ENCODE measurements at regions not wholly inside any gene's neighbourhood (a gene's known extent, or its start where the extent isn't known, plus 50 kb on each side); places are given as distances from the start of the nearest gene placed in this dataset.

DNA sequence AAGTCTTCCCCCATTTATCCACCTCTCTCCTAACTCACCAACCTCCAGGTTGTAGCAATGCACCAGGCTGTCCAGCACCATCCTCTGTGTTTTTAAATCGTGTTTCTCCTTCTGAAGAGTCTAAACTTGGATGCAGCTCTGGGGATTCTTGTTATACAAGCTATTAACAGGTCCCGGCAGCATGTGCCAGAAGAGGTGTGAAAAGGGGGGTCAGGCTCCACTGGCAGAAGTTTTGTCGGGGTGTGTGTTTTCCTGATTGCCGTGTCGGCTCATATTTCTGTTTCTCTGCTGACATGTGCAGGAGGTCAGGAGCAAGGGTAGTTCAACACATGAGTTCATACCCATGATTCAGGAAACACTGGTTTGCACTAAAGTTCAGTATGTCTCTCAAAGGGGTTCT lies 658.6 kb upstream of the CAMK1G start:
- no peak for DNase-seq

DNA sequence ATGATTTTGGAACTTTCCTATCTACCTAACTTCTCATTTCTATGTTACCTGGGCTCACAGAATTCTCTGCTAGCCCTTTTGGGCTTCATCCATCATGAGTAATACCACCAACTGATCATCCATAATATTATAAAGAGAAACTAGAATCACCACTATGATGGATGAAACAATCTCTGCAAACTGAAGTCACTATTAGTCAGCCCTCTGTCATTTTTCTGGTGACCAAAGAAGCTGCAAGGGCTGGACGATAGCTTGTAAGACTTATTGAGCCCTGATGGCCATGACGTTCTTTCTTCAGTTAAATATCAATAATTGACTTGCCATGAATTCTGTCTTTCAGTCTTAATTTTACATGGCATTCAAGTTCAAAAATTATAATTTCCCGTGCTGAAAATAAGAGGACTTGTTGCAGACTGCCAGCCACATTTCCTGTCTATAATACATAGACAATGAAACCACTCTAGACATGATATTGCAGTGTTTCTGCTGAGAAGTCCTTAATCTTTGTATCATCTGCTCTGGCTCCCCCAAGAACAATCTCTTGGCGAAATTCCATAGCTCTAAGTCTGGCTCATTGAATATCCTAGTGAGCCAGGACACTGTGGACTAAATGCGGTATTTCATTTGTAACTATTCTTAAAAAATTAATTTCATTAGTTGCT lies 655.0 kb upstream of the CAMK1G start:
- no peak for DNase-seq

DNA sequence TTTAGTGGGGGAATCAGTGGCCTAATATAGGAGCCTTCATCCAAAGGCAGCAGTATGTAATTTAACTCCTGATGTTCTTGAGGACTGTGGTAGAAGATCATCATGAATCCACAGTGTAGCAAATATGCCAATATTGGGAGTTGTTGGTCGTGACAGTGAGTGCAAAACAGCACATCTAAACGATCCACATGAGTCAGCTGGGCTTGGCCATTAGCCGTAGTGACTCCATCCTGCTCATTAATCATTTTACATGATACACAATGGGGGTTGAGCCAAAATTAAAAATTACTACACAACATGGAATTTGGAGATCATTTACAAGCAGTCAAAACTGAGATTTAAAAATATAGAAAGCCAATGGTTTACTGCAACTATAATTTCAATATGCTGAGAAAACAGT lies 653.9 kb upstream of the CAMK1G start:
- DNase-seq: no peak

DNA sequence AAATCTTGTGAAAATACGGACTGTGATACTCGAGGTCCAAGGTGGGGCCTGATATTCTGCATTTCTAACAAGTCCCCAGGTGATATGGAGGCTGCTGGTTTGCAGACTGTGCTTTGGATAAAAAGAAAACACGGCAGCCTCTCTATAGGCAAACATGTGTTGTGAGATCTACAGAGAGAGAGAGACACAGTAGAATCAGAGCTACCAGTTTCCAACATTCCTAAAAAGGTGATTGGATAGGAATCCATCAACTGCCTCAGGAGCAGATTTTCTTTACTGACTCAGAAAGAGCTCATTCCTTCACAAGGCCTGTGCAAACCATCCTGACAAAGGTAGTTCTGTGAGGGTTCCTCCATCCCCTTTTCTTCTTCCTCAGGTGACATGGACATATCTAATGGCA lies 651.6 kb upstream of the CAMK1G start:
- DNase-seq: no peak

DNA sequence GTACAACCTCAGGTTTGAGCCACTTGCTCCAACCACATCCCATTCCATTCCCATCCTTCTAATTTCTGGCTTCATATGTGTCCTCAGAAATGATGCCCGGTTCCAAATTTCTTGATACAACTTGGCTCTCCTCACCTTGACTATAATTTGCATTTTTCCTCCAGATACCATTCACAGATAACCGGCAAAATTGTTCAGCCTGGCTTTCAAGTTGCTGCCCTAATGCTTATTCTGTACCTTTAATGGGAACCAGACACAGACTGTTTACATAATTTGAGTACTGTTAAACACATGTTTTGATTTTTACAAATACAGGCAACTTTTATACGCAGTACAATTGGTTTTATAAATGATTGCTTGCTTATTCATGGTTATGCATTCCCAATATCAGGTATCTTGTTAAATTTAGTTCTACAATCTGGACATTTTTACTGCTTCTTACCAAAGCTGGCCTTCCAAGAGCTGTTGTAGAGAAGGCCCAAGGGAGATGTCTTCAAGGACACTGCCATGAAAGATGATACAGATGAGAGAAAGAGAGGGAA lies 649.5 kb upstream of the CAMK1G start:
- no peak for DNase-seq

DNA sequence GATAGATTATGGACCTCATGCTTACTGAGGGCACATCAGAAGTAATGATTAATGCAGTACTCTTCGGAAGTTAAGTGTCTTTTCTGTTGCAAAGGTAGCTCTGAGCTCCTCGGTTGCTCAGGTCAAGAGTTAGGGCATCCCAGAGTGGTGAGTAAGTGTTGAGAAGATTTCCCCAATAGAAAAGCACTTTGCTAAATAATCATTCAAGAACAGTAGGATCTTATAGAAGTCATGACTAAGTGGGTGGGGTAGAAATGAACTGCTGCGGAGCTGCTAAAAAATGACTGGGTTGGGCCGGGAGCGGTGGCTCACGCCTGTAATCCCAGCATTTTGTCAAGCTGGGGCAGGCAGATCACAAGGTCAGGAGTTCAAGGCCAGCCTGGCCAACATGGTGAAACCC lies 648.6 kb upstream of the CAMK1G start:
- no peak for DNase-seq

DNA sequence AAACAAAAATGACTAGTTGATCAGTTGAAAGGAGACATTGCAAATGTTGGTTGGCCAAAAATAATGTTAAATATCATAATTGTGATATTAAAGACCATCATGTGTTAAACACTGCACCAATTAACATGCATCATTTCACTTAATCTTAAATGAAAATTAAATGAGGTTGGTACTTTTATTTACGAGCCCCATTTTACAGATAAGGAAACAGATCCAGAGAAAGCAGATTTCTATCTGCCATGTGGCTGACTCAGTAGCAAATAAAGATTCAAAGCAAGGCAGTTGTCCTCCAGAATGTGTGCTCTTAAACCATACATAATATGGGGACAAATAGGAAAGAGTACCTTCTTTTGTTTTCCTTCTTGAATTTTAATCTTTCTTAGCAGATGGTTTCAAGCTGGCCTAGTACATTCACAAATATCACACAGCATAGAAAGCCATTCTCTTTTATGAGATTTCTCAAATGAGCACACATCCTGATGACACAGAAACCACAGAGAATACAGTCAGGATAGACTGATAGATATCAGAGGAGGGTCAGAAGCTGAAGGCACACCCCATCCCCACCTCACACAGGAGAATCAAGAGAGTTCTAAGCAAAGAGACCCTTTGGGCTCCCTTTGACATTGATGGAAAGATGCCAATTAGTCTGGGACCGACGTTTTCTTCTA lies 647.9 kb upstream of the CAMK1G start:
- DNase-seq: no peak

DNA sequence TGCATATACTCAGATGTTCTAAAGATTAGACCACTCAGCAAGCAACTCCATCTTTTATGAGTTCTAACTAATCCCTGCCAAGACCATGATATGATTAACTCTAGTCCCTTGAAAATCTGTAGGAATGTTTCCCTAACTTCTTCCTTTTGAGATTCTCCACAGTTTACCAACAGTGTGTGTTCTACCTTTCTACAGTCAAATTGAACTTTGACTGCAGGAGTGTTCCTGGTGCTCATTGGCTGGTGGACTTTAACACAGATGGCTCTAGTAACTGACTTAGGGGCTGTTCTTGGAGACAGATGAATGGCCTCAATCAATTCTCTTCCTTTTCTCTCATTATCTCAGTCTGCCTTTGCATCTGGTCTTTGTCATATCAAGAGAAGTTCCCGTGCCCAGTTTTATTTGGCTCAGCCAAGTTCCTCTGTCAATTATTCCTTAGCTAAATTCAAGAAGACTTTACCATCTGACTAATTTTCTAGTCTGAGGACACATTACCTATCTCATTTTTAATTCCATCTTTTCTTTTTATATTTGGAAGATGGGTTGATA lies 643.9 kb upstream of the CAMK1G start:
- no peak for DNase-seq

DNA sequence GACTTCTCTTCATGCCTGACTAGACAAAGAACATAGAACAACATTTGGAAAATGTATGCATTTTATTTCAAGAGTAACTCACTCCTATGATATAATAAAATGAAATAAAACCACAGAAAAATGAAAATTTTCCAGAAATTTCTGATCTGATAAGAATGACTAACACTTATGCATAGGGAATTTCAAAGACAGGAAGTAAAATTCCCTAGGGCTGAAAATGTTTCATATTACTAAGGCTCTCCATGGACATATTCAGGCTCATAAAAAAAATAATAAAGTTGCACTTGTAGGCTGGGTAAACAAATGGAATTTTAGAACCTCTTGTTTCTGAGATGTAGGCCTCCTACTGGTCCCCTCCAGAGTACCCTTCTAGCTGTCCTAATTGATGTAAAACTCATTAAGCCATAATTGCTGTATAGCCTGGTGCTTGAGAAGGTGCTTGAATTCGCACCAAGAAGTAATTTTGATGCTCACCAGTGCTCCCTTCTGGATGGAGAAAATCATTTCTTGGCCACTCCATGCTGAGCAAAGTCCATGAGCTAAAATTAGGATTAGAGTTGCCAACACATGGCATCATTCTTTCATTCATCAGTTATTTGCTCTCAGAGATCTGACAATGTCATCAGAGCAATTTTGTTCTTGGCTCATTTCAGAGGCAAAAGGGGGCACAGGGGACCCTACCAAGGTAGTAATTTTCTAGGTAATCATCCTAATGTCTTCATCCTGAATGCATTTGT lies 641.0 kb upstream of the CAMK1G start:
- DNase-seq: peak; percentile 99

DNA sequence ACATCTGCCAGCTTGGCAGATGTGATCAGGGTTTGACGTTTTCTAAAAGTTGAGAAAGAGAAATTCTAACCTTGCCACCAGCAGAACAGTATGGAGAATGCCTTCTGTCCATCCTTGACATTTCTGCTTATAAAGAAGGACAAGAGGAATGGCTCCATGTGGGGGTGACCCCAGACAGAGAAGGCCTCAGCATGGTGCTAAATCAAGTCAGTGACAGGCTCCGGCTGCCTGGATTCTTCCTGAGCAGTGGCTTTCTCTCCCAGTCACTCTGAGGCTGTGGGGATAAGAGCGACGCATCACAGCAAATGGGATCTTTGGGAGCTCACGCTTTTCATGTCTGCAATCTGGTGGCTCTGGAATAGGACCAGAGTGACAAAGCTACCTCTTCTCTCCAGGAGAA lies 640.2 kb upstream of the CAMK1G start:
- DNase-seq: no peak

DNA sequence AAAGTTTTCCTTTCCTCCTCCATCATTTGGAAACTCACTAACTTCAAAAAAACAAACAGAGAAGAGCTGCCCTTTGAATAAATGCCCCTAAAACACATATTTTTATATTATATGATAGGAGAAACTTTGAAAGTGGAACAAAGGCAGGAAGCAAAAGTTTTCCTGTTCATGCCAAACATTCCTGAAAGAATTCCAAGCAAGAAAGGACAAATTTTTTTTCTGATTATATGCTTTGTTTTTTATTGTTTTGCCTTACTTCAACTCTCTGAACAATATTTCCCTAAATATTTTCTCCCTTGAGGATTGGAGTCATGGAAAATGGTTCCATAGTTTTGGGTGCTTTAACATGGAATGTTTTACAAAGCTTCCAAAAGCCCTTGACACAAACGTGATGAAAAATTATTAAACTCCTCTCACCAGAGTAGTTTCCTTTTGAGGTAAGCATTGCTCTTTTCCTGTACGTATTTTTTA lies 638.5 kb upstream of the CAMK1G start:
- DNase-seq: no peak

DNA sequence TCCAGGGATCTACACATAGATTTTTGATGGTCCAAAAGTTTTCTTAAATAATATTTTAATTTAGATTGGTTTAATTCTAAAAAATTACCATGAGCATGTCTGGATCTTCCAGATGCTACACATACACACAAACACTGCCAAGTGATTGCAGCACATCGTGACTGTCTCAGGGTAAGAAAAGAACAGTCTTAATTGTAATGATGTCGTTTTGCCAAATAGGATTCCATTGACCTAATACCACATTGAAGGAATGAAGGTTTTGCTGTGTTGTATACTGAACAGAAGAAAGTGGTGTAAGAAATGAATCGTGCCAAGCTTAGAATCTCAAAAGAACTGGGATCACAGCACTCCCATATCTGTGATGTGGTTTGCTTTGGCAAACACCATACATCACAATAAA lies 633.3 kb upstream of the CAMK1G start:
- DNase-seq: no peak

DNA sequence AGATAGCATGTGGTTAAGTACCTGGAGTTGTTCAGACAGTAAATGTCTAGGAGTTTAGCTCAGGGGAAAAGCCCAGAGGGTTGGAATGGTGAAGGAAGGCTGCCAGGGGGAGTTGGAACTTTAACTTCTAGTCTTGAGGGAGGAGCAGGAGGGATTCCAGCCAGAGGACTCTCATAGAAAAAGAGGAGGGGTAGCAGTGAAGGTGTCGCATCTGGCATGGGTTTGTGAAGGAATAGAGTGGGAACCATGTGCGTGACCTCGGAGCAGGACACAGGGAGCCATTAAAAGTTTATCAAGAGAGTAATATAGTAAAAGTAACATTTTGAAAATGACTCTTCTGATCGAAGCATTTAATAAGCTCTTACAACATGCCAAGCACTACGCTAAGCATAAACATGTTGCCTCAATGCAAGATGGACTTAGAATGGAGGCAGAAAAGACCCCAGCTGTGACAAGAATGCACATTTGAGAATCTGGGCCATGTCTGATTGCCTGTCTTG lies 632.4 kb upstream of the CAMK1G start:
- no peak for DNase-seq

DNA sequence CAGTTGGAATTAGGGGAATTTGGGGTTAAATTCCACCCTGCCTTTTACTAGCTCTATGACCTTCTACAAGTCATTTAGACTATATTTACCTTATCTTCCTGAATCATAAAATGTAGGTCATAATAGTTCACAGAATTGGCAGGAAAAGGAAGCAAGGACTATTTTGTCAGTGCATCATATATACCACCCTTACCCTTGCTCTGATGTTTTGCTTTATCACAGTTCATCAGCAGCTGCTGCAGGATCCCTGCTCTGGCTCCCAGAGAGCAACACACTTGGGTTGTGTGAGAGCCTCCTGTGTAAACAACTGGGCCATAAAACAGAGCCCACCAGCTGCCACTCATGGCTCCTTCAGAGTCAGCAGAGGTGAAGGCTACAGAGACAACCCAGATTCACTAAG lies 631.6 kb upstream of the CAMK1G start:
- DNase-seq: no peak

DNA sequence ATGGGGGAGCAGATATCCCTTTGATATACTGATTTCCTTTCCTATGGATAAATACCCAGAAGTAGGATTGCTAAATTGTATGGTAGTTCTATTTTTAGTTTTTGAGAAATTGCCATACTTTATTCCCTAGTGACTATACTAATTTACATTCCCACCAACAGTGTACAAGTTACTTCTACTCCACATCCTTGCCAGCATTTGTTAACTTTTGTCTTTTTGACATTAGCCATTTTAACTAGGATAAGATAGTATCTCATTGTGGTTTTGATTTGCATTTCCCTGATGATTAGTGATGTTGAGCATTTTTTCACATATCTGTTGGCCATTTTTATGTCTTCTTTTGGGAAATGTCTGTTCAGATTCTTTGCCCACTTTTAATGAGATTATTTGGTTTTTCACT lies 620.6 kb upstream of the CAMK1G start:
- no peak for DNase-seq

DNA sequence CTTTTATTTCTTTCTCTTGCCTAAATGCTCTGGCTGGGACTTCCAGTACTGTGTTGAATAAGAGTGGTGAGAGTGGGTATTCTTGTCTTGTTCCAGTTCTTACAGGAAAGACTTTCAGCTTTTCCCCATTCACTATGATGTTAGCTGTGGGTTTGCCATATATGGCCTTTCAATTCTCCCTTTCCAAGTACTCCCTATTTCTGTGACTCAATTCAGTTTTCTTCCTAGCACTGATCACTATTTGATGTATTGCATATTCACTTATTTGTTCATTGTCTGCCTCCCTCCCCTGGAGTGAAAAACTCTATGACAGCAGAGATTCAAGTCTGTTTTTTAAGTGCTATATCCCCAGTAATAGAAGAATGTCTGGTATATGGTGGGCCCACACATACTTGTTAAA lies 618.2 kb upstream of the CAMK1G start:
- no peak for DNase-seq

DNA sequence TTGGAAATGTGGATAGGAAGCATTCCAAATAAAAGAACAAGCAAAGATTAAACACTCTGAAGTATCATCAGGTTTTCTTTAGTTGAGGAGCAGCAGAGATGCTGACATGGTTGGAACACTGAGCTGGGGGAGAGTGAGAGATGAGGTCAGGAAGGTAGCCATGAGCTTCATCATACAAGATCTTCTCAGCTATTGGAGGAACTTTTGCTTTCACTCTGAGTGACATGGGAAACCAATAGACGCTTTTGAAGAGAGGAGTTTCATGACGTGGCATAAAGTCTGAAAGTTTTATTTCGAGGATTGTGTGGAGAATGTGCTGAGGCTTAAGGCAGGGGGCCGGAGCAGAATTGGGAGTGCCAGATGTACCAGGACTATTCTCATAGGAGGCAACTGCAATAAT lies 616.2 kb upstream of the CAMK1G start:
- DNase-seq: no peak

DNA sequence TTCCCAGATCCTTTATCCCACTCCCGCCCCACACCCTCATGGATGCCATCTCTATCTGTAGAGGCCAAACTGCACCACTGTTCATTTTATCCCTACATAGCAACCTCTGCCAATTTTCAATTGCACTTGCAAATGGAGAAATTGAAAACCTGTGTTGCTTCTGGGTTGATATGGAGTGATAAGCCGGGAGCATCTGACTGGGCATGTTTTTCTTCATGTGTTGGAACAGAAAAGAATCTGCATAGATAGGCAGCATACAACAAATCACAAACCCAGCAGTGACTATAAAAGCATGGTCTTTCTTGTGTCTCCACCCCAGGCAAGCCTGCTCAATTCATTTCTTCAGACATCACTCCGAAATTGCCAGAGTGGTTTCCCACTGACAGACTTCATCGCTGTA lies 608.8 kb upstream of the CAMK1G start:
- DNase-seq: no peak

DNA sequence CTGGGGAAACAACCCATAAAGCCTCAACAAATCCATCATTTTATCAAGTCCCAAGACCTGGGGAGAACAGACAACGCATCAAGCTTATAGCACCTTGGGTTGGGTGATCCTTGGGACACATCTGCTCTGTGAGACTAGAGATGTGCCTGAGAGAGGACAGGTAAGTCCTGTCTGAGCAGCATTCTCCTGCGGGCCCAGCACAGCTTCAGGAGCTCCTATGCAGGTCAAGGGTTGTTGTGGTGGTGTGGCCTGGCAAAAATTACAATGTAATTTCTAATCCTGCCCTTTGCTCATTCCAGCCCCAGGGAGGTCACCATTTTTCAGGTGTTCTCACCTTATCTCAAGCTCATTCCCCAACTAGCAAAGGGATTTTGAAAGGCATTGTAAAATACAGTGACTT lies 608.1 kb upstream of the CAMK1G start:
- no peak for DNase-seq

DNA sequence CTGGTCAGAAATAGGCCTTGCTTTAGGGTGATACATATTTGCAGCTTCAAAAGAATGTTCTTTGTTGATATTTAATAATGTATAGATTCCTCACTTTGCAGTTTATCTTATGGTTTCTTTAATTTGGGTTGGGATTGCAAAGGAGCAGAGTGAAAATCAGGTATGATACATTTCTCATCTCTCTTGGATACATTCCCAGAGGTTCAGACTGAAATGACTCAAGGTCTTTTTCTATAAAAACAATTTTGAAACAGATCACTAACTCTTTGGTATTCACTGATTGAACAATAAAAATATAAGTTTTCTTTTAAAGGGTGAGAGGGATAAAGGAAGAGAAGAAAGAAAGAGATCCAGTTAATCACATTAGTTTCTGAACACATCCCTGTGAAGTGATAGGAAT lies 606.5 kb upstream of the CAMK1G start:
- DNase-seq: no peak

DNA sequence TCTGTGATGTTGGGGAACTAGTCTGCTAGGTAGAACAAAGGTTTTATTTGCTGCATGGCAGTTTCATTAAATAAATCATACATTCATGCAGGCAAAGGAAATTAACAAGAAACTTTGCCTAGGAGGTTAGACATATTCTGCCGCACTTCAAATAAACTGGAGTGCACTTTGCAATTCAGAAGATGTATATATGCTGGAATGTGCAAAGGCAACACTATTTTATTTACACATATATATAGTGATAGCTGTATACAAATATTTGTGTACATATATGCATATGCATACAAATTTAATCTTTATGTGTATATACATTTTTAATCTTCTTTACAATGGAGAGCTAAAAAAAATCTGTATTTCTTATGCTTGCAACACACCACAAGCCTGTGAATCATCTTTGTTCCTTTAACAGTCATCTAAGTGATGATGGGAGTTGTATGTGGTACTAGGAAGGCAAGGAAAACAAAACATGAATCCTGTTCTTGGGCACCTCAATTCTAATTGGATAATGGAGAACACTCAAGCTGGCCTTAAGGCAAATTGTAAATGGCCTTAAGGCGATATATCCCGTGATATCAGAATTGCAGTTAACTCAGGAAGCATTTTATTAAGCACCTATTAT lies 605.8 kb upstream of the CAMK1G start:
- DNase-seq: no peak

DNA sequence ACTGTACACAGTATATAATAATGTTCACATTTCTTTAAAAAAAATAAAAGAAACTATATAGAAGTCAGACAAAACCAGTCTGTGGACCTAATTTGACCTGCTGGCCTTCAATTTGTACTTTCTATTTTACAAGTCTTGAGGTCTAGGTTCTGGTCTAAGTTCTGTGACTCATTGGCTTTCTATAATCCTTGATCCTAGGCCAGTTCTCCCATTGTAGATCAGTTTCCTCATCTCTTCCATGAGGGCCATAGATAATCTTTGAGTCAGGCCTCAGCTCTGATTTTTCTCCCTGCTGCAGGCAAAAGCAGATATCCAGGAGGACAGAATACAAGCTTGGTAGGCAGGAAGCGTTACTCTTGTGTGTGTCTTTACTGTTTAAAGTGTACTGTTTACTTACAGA lies 603.7 kb upstream of the CAMK1G start:
- DNase-seq: no peak

DNA sequence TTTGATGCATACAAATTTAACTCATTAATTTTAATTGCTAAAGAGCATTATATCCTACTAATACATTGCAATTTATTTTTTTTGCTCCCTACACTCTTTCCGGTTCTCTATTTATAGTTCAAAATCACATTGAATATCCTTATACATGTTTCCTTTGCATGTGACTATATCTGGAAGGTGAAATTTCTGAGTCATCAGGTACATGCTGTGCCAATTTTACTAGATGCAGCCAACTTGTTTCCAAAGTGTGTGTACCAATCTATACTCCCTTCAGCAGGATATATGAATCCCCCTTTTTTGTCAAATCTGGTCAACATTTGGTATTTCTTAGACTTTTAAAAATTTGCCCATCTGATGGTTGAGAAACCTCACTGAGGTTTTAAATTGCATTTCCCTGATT lies 602.9 kb upstream of the CAMK1G start:
- DNase-seq: no peak
